ENCODE measurements at regions not wholly inside any gene's neighbourhood (a gene's known extent, or its start where the extent isn't known, plus 50 kb on each side); places are given as distances from the start of the nearest gene placed in this dataset.
"Not testable (repeated sequence)": the region's sequence is repeated elsewhere in the genome, so short reads cannot be mapped to it uniquely, and the experiment has no call there.

DNA sequence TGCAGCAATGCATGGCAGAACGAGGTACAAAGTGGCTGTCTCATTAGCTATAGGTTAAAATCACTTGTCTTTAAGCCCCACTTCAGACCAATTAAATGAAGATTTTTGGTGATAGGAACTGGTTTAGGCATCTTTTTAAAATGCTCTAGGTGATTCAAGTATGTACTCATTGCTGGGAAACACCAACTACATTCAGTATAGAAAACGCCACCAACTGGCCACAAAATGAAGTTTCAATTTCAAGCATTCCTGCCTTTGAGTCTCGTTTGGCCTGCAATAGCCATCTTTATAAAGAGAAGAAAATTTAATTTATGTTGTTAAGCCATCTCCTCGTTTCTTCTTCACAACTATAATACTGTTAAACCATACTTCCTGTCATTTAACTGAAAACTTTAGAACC, 587.9 kb downstream of the GBE1 start:
- DNase-seq: no peak

DNA sequence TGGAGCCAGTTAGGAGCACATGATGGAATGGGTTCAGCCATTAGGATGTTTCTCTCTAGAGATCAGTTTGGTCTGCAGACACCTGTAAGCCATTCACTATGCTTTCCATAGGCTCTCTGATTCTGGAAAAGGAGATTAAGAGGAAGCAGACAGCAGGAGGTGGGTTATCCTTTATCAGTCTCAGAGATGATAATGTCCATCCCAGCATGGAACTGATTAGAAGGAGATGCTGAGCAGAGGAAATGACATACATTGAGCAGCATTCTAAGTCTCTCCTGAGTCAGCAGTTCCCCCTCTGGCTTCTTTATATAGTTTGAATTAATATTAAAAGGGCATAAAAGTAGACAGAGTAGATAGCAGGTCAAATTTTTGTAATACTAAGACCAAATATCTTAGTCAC, 591.1 kb downstream of the GBE1 start:
- DNase-seq: no peak

DNA sequence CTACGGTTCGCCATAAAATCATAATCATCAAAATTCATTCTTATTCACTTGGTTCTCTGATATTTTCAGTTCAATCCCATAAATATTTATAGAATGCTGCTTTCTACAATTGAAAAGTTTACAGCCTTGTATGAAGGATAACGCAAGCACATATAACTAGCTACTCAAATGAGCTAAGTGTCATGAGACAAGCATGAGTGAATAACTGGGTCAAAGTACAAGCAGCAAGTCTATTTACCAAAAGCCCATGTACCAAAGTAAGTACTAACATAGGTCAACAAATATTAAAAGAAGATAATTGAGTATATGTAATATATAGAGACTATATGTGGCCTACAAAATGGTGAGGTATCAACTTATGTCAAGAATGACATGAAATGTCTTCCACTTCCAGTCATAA, 596.6 kb downstream of the GBE1 start:
- no peak for DNase-seq

DNA sequence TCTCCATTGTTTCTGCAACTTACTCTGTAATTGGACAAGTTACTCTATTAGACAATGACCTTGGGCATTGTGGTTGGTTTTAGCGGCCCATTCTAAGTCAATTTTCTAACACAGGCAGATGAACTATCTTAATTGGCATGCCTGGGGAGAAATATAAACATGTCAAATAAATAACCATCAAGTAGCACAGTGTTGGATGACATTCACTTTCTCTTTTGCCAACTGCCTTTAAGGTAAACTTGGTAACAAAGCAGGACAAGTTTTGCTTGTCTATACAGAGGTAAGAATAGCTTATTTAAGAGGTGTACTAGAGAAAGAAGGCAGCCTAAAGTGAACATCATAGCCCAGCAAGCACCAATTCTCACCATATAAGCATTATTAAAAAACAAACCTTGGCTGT, 599.6 kb downstream of the GBE1 start:
- no peak for DNase-seq

DNA sequence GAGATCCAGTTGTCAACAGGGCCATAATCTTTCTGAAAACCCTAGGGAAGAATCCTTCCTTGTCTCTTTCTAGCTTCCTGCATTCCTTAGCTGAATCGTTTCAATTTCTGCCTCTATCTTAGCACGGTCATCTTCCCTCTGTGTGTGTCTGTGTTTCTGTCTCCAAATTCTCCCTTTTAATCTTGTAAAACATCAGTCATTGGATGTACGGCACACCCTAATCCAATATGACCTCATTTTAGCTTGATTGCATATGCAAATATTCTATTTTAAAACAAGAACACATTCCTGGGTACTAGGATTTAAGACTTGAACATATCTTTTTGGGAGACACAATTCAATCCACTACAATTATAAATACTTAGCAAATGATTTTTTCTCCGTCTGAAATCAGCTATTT, 600.3 kb downstream of the GBE1 start:
- no peak for DNase-seq

DNA sequence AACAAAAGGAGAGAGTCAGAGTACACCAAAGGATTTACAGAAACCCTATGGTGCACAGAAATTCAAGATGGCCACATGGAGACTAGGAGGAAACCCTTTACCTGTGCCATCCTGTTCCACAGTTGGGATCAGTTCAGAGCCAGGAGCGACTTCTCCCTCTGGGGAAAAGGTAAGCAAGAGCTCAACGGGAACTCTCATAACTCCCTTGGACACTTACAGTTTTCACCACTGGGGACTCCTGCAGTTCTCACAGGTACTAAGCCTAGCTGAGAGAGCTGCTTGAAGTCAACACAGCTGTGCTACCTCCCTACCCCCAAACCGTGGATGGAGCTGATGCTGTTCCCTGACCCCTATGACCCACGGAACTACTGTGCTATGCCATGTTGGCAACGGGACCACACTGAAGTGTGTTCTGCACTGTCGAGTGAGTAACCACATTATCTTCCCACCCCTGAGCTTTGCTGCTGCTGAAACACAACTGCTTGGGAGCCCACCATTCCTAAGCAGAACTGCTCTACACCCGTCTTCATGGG, 606.8 kb downstream of the GBE1 start:
- no peak for DNase-seq

DNA sequence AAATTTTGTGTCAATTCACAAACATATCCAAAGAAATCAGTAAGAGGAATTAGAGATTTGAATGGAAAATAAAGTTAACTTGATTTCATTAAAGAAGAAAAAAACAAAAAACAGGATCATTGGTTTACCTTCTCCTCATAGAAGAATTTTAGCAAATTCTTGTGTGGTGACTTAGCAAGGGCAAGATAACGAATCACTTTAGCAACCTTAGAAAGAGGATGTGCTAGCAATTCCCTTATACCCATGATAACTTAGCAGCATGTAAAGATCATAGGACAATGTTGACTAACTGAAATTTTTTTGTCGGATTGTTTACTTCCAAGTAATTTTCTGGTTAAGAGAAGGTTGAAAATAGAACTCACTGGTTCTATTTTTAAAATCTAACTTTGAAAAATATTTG, 609.3 kb downstream of the GBE1 start:
- no peak for DNase-seq

DNA sequence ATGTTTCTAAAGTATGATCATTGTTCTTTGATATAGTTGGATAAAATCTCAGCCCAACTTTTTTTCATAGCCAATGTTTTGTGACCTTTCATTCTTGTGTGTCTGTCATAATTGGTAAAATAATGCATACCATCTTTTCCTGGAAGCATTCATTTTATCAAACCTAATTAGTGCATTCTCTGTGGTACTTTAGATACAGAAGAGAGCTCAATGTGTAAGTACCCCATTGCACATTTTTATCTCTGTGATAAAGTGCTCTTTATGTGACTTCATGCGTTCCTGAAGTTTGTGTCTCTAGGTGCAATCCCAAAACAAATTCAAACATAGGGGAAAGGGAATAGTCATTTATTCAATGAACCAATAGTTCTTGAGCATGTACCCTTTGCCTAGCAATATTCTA, 628.5 kb downstream of the GBE1 start:
- DNase-seq: no peak

DNA sequence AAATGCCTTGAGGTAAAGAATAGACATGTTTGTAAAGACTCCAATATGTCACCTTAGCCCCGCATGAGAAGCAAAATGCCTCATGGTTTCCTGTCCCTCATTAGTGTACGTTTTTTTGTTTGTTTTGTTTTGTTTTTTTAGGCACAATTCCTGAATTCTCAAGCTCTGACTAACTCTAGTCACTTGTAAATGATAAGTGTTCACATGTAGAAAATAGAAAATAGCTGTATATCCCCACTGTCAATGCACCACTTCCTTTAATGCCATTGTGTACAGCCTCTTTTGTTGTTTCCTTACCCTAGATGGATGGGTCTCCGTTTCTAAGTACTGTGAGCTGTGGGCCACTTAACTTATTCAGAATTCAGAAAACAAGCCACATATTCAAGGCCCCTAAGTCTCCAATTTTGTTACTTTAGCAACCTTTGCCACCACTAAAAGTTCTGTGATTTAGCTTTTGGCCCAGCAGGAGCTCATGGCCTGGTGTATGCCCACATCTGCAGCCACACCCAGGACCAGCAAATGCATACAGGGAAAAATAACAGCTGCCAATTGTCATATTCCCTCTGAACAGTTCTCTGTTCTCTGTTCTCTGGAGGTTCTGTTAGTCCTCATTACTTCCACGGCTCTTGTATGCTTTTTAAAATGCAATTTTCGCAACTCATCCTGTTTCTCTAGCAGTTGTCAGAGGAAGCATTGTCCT, 655.5 kb downstream of the GBE1 start:
- DNase-seq: no peak

DNA sequence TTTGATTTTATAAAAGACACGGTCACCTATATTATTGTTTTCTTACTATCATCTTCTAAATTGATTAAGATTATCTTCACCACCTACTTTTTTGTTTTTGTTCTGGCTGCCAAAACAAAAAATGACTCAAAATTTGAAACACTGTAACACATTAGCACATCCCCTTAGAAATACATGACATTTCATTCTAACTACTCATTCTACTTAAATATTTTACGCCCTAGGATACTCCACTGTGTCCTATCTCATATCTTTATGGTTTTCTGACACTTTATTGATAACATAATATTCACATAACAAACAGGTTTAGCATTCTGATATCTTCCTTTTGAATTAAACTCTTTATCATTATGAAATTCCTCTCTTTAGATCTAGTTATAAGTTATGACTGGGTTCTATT, 656.2 kb downstream of the GBE1 start:
- DNase-seq: no peak

DNA sequence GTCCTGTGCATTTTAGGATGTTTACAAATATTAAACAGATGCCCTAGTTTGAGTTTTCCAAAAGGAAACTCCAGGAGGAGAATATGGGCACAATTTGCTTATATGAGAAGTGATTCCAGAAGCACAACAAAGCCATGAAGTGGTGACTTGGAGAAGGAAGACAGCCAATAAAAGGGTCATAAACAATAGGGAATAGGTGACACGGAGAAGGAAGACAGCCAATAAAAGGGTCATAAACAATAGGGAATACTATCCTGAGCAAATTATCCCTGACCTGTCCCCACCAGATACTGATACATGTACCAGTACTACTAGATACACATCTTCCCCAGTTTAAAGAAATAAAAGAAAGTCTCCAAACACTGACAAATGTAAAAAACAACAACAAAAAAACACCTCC, 663.6 kb downstream of the GBE1 start:
- no peak for DNase-seq

DNA sequence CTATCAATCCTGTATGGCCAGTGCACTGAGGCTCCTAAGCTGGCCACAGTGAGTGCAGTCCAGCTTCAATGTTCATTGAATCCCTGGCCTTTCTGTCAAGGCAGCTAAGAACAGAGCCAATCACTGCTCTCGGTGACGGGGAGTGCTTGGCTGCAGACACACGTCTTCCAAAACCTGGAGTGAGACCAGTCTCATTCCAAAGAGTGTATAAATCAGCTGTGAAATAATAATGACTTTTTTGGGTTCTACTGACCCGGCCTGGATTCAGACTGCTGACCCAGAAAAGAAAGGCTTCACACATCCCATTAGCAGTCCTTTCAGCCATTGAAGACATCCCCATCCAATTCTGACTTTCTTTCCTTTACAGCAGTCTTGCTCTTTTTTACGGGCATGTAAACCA, 665.5 kb downstream of the GBE1 start:
- no peak for DNase-seq

DNA sequence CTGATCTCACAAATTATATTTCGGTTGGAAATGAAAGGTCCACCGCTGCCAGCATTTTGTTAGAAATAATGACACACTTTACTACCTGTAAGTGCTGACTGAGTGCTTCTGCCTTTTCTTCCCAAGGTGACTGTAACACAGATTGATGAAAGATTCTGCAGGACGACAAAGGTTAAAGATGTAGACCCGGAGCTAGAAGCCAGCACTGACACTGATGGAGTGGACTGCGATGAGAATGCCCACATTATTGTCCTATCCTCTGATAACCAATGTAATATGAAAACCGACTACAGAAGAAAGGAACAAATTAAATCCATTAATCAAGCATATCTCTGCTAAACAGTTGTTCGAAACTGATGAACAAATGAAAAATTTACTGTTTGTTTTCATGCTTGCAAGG, 666.5 kb downstream of the GBE1 start:
- DNase-seq: no peak

DNA sequence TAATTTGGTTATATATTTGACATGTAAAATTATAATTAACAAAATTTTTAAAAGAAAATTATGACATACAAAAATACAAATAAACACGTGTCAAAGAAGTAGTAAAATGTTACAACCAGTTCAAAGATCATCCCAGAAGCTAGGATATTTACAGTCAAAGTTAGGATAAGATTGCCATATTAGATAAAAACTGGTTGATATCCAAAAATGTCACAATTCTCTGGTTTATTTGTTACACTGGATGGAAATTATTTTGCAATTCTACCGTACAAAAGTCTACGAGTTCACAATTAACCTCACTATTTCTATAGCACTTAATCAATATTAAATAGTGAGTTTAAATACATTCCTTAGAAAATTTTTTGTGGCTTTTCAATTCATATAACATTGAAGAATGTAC, 673.8 kb downstream of the GBE1 start:
- DNase-seq: no peak

DNA sequence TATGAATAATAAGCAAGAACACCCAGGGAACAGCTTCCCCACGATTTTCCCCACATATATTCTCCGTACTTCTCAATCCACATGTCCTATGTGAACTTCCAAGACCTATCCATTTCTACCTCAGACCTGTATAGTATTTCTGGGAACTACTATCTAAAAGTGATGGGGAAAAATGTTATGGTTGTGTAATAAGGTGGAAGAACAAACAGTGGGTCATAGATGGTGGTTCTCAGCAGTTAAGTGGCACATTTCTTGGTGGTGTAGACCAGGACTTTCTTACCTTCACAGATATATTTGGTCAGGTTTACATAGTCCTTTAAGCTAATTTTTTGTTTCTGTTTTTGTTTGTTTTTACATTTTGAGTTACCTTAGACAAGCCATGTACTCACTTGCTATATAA, 675.1 kb downstream of the GBE1 start:
- no peak for DNase-seq

DNA sequence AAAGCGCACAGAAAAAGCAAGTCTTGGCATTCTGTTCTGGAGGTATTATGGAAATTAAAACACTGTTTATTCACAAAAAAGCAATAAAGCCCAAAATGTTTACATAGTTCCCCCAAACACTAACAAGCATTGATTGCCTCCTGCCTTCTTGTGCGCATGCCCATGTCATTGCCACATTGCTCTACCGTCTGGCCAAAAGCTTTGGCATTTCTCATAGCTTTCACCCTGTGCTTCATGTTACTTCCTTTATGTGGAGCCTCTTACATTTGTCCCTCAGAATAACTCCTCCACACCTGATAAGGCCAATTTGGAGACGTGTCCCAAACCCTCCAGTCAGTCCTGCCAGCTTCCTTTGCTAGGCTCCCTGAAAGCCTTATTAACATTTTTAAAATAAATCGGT, 680.8 kb downstream of the GBE1 start:
- DNase-seq: no peak

DNA sequence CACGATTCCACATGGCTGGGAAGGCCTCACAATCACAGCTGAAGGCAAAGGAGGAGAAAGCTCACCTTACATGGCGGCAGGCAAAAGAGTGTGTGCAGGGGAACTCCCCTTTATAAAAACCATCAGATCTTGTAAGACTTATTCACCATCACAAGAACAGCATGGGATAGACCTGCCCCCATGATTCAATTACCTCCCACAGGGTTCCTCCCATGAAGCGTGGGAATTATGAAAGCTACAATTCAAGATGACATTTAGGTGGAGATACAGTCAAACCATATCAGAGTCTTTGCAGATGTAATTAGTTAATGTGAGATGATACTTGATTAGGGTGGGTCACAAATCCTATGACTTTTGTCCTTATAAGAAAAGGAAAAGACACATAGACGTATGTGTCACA, 688.9 kb downstream of the GBE1 start:
- DNase-seq: no peak

DNA sequence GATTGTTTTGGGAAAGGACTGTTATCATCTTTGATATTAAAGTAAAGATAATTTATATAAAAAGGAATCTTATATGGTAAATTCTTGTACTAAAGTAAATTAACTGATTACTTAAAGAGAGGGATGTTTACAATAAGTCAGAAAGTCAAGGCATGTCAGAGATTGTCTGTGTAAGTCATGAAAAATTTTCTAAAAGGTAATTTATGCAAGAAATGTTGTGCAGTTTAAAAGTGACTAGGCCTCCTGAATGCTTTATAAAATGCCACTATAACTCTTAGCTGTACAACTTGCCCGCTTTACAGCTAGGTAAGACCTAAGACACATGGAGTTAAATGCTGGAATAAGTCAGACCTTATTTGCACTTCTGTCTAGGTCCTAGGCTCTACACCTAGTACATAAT, 692.9 kb downstream of the GBE1 start:
- no peak for DNase-seq

DNA sequence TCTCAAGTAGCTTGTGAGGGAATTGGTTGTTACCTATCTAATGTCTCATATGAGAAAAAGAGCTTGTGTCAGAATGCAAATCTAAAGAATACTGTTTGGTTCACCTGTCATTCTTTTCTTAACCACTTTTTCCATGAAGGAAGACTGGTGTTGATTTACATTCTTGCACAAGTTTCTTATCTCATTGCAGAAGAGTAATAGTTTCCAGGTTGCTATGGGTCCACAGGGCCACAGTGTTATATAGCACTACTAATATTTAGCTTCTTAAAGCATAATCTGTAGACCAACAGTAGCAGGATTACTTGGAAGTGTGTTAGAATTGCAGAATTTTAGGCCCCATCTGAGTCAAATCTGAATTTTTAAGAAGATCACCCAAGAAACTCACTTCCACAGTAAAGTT, 697.5 kb downstream of the GBE1 start:
- no peak for DNase-seq

DNA sequence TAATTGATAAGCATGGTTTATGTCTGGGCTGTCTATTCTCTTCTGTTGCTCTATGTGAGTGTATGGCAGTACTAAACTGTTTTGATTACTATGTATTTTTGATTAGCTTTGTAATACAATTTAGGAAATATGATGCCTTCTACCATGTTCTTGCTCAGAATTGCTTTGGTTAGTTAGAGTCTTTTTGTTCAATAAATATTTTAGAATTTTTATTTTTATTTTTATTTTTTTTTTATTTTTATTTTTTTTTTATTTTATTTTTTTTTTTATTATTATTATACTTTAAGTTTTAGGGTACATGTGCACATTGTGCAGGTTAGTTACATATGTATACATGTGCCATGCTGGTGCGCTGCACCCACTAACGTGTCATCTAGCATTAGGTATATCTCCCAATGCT, 710.3 kb downstream of the GBE1 start:
- DNase-seq: not testable (repeated sequence)

DNA sequence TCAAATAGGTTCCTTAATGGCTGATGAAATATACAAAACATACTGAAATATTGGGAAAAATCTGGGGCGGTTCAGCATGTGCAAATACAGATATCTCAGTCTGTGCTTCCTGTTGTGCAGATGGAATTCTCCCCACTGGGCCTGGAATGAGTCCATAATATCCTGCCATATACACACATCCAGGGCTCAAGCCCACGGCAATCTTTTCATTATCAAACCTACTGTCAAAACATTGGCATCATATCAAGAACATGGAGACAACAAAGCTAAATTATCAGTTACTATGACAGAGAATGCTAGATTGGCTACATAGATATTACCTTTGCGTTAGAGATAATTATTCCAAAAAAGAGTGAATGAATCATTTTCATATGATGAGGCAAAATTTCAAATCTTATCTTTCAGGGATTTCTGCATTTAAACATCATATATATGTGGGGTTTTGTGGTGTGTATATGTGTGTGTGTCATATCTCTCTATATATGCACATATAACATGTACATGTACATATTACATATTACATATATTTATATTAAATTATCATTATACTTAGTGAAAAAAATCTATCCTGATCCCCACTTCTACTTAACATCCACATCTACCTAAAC, 713.3 kb downstream of the GBE1 start:
- DNase-seq: no peak

DNA sequence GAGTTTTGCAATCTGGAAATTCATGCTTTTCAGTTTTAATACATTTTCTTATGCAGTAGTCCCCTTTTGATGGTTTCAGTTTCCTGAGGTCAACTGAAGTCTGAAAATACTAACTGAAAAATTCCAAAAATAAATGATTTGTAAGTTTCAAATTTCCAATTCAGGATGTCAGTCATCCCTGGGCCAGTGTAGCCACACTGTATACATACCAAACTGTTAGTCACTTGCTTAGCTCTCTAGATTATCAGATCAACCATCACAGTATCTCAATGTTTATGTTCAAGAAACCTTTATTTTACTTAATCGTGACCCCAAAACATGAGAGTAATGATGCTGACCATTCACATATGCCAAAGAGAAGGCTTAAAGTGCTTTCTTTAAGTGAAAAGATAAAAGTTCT, 715.5 kb downstream of the GBE1 start:
- no peak for DNase-seq

DNA sequence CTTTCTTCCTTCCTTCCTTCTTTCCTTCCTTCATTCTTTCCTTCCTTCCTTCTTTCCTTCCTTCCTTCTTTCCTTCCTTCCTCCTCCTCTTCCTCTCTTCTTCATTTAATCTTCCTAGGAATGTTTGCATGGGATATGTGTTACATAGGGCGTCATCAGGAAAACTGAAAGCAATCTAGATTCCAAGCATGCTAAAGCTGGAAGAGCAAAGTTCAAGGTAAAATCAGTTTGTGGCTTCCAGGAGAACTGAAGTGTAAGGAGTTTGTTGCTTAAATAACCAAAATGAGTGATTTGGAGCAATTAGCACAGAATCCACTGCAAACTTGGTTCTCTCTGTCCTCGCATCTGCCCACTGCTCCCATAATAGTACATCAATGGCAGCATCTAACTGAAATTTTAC, 716.2 kb downstream of the GBE1 start:
- DNase-seq: no peak

DNA sequence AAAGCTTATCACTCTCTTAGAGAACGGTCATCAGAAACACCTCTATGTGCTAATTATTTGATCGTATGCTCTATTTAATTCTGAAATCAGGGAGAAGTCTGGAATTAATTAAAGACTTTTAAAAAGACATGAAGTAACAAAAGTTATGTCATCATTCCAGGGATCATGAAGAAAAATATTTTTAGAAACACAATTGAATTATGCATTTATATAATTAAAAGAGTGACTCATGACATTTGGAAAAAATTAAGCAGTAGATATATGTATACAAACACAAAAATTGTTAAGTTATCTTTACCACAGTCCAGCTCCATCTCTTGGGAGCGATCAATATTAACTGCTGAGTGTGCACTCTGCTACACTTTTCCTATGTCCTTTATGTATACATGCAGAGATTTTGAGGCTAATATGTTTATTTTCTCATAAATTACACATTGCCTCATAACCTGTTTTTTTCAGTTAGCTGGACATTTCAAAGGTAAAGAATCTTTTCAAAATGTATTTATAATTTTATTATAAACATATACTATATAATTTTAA, 717.7 kb downstream of the GBE1 start:
- DNase-seq: no peak

DNA sequence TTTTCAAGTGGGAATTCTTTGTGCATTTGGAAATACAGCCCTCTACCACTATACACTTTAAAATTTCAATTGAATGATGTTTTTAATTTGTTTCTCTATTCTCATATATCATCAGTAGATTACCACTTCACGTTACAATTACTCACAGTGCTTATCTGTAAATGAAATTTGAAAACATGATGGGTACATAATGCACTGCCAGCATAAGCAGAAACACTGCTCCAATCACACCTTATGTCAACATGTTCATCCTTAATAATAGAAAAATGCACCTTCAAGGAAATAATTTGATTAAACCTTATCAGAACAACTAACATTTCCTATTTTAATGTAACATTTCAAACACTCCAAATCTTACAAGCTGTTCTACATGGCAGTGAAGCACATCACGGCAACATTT, 718.4 kb downstream of the GBE1 start:
- no peak for DNase-seq

All from RPMI8226 (cell line).